A549 (cell line): ENCODE measurements at regions not wholly inside any gene's neighbourhood (a gene's known extent, or its start where the extent isn't known, plus 50 kb on each side); places are given as distances from the start of the nearest gene placed in this dataset.

Experiments used
- ATAC-seq, 2 experiments: fragments of 200-7000 bp in 1 of 2; fragments of >200 bp in 1 of 2; cut with Nextera tagmentation in 1 of 2; cut with Tn5 transposase in 1 of 2; 3 replicates each; pipeline versions ENCODE4 v1.8.0 to v1.9.1; 2018 to 2020; ENCODE audit warnings: mild to moderate bottlenecking in 1 of 2, moderate library complexity in 1 of 2
- CTCF ChIA-PET: fragments of 300-600 bp; sonication (Branson Sonifier 250); formaldehyde crosslinking; extraction: SDS; loops from one replicate; lab custom pipeline; 2021; ENCODE audit warnings: antibody characterized with exemption, inconsistent platforms; lab: Yijun Ruan, JAX
- POLR2A ChIA-PET: fragments of 350-600 bp; formaldehyde crosslinking; extraction: SDS; loops from one replicate; lab custom pipeline; 2021; ENCODE audit warnings: antibody characterized with exemption, inconsistent platforms; lab: Yijun Ruan, JAX
- DNase-seq, 2 experiments: peaks; one replicate each; pipeline versions ENCODE4 v3.0.0 to v3.0.0-alpha.2; 2011 to 2016; ENCODE audit warnings: low read depth in 1 of 2, low spot score in 1 of 2
- FAIRE-seq: peaks from 2 replicates; lab custom pipeline; 2011; peaks lifted over from hg19 to GRCh38; lab: Jason Lieb, UNC
- H3K27ac ChIP-seq, 2 experiments: fragments of >200 bp; sonication (Bioruptor Twin); formaldehyde crosslinking; 3 replicates each; pipeline ENCODE4 v1.5.1; 2016 to 2017
- H3K4me1 ChIP-seq: fragments of >200 bp; sonication (Bioruptor Twin); formaldehyde crosslinking; 3 replicates; pipeline ENCODE4 v1.6.1; 2016
- H3K4me2 ChIP-seq: fragments of >200 bp; sonication (Bioruptor Twin); formaldehyde crosslinking; 3 replicates; pipeline ENCODE4 v1.6.1; 2016
- H3K4me3 ChIP-seq: fragments of >200 bp; sonication (Bioruptor Twin); formaldehyde crosslinking; 3 replicates; pipeline ENCODE4 v1.5.1; 2016
- H3K9me3 ChIP-seq: fragments of >200 bp; sonication (Bioruptor Twin); formaldehyde crosslinking; 3 replicates; pipeline ENCODE4 v1.6.1; 2016
- BHLHE40 ChIP-seq: IDR thresholded peaks from 2 replicates; pipeline ENCODE4 v1.6.1; 2012; ENCODE audit warnings: low read depth, low read length, inconsistent platforms
- CBX8 ChIP-seq: fragments of 200-600 bp; sonication (generic); IDR thresholded peaks from 2 replicates; pipeline ENCODE4 v1.6.1; 2016
- CHD2 ChIP-seq: fragments of 150-350 bp; IDR thresholded peaks from 2 replicates; pipeline ENCODE4 v1.6.1; 2014; ENCODE audit warnings: low read length; ENCODE audit not compliant: partially characterized antibody
- CHD4 ChIP-seq: fragments of 200-600 bp; sonication (generic); IDR thresholded peaks from 2 replicates; pipeline ENCODE4 v1.6.1; 2016; ENCODE audit warnings: antibody characterized with exemption, mild to moderate bottlenecking, borderline replicate concordance
- CTCF ChIP-seq: fragments of >200 bp; sonication (Bioruptor Twin); formaldehyde crosslinking; IDR thresholded peaks from 3 replicates; pipeline ENCODE4 v1.5.1; 2016
- EHF ChIP-seq: fragments of 250-450 bp; sonication (Bioruptor Pico); IDR thresholded peaks from 2 replicates; pipeline ENCODE4 v1.5.0; 2020; ENCODE audit warnings: mild to moderate bottlenecking
- EHMT2 ChIP-seq: fragments of 200-600 bp; sonication (generic); IDR thresholded peaks from 2 replicates; pipeline ENCODE4 v1.6.1; 2016; ENCODE audit warnings: antibody characterized with exemption, low read depth, mild to moderate bottlenecking, moderate library complexity
- EP300 ChIP-seq, 2 experiments: fragments of >200 bp; sonication (Bioruptor Twin); formaldehyde crosslinking; IDR thresholded peaks; 2 replicates in 1 of 2; 3 replicates in 1 of 2; pipeline ENCODE4 v1.6.1; 2016 to 2017
- FOSB ChIP-seq: fragments of 250-450 bp; sonication (Bioruptor Pico); IDR thresholded peaks from 2 replicates; pipeline ENCODE4 v1.5.0; 2020; ENCODE audit warnings: mild to moderate bottlenecking, moderate library complexity
- GATA3 ChIP-seq: IDR thresholded peaks from 2 replicates; pipeline ENCODE4 v1.6.1; 2012; ENCODE audit warnings: borderline replicate concordance
- HDAC2 ChIP-seq: fragments of 200-600 bp; sonication (generic); IDR thresholded peaks from 2 replicates; pipeline ENCODE4 v1.6.1; 2016
- HES2 ChIP-seq: fragments of >200 bp; sonication (Bioruptor Twin); formaldehyde crosslinking; IDR thresholded peaks from 2 replicates; pipeline ENCODE4 v1.6.1; 2016
- HEYL ChIP-seq: fragments of 250-450 bp; sonication (Bioruptor Pico); IDR thresholded peaks from 2 replicates; pipeline ENCODE4 v1.8.0; 2021; ENCODE audit warnings: mild to moderate bottlenecking, moderate library complexity
- HOXB5 ChIP-seq: fragments of 250-450 bp; sonication (Bioruptor Pico); IDR thresholded peaks from 2 replicates; pipeline ENCODE4 v1.5.0; 2020; ENCODE audit warnings: mild to moderate bottlenecking, moderate library complexity
- JUN ChIP-seq, 2 experiments: fragments of >200 bp; sonication (Bioruptor Twin); formaldehyde crosslinking; IDR thresholded peaks; 2 replicates in 1 of 2; 3 replicates in 1 of 2; pipeline ENCODE4 v1.6.1; 2016 to 2017
- KDM5A ChIP-seq: fragments of 200-600 bp; sonication (generic); IDR thresholded peaks from 2 replicates; pipeline ENCODE4 v1.6.1; 2016; ENCODE audit warnings: antibody characterized with exemption, mild to moderate bottlenecking
- MAX ChIP-seq: IDR thresholded peaks from 2 replicates; pipeline ENCODE4 v1.6.1; 2012
- MYC ChIP-seq: IDR thresholded peaks from 2 replicates; pipeline ENCODE4 v1.6.1; 2012; ENCODE audit warnings: mild to moderate bottlenecking, inconsistent platforms, low read length, improper control_type of control experiment, borderline replicate concordance
- NFE2L2 ChIP-seq: fragments of 150-350 bp; conservative IDR thresholded peaks from 2 replicates; pipeline ENCODE4 v1.6.1; 2014; ENCODE audit warnings: low read length
- NPAS2 ChIP-seq: fragments of 250-450 bp; sonication (Bioruptor Pico); IDR thresholded peaks from 2 replicates; pipeline ENCODE4 v1.8.0; 2022; ENCODE audit warnings: mild to moderate bottlenecking, moderate library complexity, borderline replicate concordance
- NR3C1 ChIP-seq: fragments of >200 bp; sonication (Bioruptor Twin); formaldehyde crosslinking; IDR thresholded peaks from 3 replicates; pipeline ENCODE4 v1.6.1; 2017
- PHF8 ChIP-seq: fragments of 200-600 bp; sonication (generic); IDR thresholded peaks from 2 replicates; pipeline ENCODE4 v1.6.1; 2016; ENCODE audit warnings: low read depth, mild to moderate bottlenecking, antibody characterized with exemption, moderate library complexity, borderline replicate concordance
- POLR2AphosphoS2 ChIP-seq: conservative IDR thresholded peaks from 2 replicates; pipeline ENCODE4 v1.6.1; 2012; ENCODE audit warnings: low read length, improper control_type of control experiment, inconsistent platforms
- RCOR1 ChIP-seq: fragments of 150-350 bp; IDR thresholded peaks from 2 replicates; pipeline ENCODE4 v1.6.1; 2014; ENCODE audit warnings: antibody characterized with exemption, low read length, low read depth
- SREBF2 ChIP-seq: fragments of 450-650 bp; IDR thresholded peaks from 2 replicates; pipeline ENCODE4 v1.6.1; 2014; ENCODE audit warnings: mild to moderate bottlenecking, moderate library complexity
- TP53 ChIP-seq: fragments of 250-450 bp; sonication (Bioruptor Pico); IDR thresholded peaks from 2 replicates; pipeline ENCODE4 v1.5.0; 2021; ENCODE audit warnings: mild to moderate bottlenecking, moderate library complexity
- ZFP36 ChIP-seq: fragments of 450-650 bp; IDR thresholded peaks from 2 replicates; pipeline ENCODE4 v1.6.1; 2014; ENCODE audit warnings: borderline replicate concordance; ENCODE audit not compliant: partially characterized antibody
- WGBS: methylation state at CpG from one replicate; pipeline ENCODE4 v1.1.6; 2017; ENCODE audit errors: missing lambda C conversion rate; 5-methylcytosine and 5-hydroxymethylcytosine counted together
- TF ChIP-seq, protein P1 (sequence below): fragments of 200-600 bp; sonication (generic); IDR thresholded peaks from 2 replicates; pipeline ENCODE4 v1.6.1; 2016; ENCODE audit warnings: antibody characterized with exemption, mild to moderate bottlenecking, moderate library complexity
- TF ChIP-seq, protein P2 (sequence below): IDR thresholded peaks from 2 replicates; pipeline ENCODE4 v1.6.1; 2012; ENCODE audit warnings: low read depth, borderline replicate concordance
- TF ChIP-seq, protein P3 (sequence below): fragments of 250-450 bp; sonication (Bioruptor Pico); IDR thresholded peaks from 2 replicates; pipeline ENCODE4 v1.5.0; 2020; ENCODE audit warnings: low read depth, mild to moderate bottlenecking, moderate library complexity

DNA sequence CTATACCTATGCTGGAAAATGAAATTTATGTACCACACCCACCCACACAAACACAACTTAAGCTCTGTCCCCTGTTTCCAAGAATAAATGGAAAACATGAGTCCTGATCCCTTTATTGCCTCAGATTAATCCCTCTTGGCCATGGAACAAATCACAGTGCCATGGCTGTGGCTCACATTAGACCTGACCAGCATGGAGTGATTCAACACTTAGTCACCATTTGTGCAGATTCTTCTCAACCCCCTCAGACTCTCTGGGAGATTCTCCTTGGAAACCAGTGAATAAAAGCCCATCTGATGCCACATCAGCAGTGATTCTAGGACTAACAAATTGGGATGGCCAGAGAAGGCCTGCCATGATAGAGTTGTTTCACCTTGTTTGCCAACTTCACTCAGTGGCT is 204.4 kb upstream of the TMEM72 start:
- TF ChIP-seq NFE2L2 = no peak
- TF ChIP-seq HOXB5 (CRISPR knock-in tag) = no peak
- no peak for TF ChIP-seq MAX
- TF ChIP-seq KDM5A = no peak
- no peak for TF ChIP-seq POLR2AphosphoS2
- no peak for TF ChIP-seq CBX8
- TF ChIP-seq, protein P1, sequence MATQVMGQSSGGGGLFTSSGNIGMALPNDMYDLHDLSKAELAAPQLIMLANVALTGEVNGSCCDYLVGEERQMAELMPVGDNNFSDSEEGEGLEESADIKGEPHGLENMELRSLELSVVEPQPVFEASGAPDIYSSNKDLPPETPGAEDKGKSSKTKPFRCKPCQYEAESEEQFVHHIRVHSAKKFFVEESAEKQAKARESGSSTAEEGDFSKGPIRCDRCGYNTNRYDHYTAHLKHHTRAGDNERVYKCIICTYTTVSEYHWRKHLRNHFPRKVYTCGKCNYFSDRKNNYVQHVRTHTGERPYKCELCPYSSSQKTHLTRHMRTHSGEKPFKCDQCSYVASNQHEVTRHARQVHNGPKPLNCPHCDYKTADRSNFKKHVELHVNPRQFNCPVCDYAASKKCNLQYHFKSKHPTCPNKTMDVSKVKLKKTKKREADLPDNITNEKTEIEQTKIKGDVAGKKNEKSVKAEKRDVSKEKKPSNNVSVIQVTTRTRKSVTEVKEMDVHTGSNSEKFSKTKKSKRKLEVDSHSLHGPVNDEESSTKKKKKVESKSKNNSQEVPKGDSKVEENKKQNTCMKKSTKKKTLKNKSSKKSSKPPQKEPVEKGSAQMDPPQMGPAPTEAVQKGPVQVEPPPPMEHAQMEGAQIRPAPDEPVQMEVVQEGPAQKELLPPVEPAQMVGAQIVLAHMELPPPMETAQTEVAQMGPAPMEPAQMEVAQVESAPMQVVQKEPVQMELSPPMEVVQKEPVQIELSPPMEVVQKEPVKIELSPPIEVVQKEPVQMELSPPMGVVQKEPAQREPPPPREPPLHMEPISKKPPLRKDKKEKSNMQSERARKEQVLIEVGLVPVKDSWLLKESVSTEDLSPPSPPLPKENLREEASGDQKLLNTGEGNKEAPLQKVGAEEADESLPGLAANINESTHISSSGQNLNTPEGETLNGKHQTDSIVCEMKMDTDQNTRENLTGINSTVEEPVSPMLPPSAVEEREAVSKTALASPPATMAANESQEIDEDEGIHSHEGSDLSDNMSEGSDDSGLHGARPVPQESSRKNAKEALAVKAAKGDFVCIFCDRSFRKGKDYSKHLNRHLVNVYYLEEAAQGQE = no peak
- no peak for TF ChIP-seq RCOR1
- TF ChIP-seq, protein P2, sequence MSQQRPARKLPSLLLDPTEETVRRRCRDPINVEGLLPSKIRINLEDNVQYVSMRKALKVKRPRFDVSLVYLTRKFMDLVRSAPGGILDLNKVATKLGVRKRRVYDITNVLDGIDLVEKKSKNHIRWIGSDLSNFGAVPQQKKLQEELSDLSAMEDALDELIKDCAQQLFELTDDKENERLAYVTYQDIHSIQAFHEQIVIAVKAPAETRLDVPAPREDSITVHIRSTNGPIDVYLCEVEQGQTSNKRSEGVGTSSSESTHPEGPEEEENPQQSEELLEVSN = no peak
- TF ChIP-seq HDAC2 = no peak
- no peak for TF ChIP-seq NPAS2 (CRISPR knock-in tag)
- TF ChIP-seq CHD4 = no peak
- no peak for TF ChIP-seq HEYL (CRISPR knock-in tag)
- no peak for TF ChIP-seq CHD2
- TF ChIP-seq PHF8 = no peak
- TF ChIP-seq NR3C1 = no peak
- TF ChIP-seq JUN (IDR thresholded peaks at IDR 0.05) = no peak
- TF ChIP-seq SREBF2 = no peak
- TF ChIP-seq TP53 = no peak
- TF ChIP-seq GATA3 = no peak
- no peak overlapping the region for H3K4me3 ChIP-seq
- no peak overlapping the region for H3K27ac ChIP-seq
- DNase-seq (no peak), FAIRE-seq (no peak), ATAC-seq (no peak)
- no peaks in the 10 kb centered on the region for H3K9me3 ChIP-seq
- ChIA-PET CTCF (interaction anchor here (0.9 kb wide), 1 partner anchor 9 kb away, joined by 3 read pairs; no protein-coding TSS in a partner anchor), POLR2A (no interaction called here)
- no peak overlapping the region for H3K4me2 ChIP-seq
- no peaks in the 10 kb centered on the region for H3K4me1 ChIP-seq

DNA sequence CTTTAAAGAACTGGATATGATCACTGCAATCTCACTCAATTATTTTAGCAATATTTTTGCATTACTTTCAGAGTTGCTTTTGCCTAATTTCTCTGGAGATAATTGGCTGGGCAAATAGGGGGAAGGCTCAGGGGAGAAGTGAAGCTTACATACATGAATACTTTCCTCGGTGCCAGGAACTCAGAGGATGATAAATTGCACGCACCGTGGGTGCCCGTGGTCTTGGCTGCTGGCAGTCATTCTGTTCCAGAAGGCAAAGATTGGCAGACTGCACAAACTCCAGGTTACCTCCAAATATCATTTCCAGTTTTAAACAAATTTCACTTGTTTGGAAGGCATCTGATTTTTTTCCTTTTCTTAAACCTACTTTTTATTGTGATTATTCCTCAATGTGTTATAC is 197.8 kb upstream of the TMEM72 start:
- no peaks in the 10 kb centered on the region for H3K4me1 ChIP-seq
- CTCF ChIA-PET = no interaction called here
- no peak overlapping the region for H3K4me2 ChIP-seq
- ATAC-seq = no peak
- DNase-seq = no peak
- H3K27ac ChIP-seq = no peak overlapping the region
- no peak overlapping the region for H3K4me3 ChIP-seq
- 1% methylated on average over 4 of the region's 4 CpGs for WGBS
- no peaks in the 10 kb centered on the region for H3K9me3 ChIP-seq
- no peak for FAIRE-seq
- POLR2A ChIA-PET = no interaction called here
- no peak for TF ChIP-seq FOSB (CRISPR knock-in tag)
- TF ChIP-seq HEYL (CRISPR knock-in tag) = no peak
- no peak for TF ChIP-seq BHLHE40
- TF ChIP-seq HES2 = no peak
- TF ChIP-seq, protein P3, sequence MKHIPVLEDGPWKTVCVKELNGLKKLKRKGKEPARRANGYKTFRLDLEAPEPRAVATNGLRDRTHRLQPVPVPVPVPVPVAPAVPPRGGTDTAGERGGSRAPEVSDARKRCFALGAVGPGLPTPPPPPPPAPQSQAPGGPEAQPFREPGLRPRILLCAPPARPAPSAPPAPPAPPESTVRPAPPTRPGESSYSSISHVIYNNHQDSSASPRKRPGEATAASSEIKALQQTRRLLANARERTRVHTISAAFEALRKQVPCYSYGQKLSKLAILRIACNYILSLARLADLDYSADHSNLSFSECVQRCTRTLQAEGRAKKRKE (CRISPR knock-in tag) = no peak
- TF ChIP-seq, protein P2 = no peak
- no peak for TF ChIP-seq GATA3
- no peak for TF ChIP-seq MYC
- TF ChIP-seq NR3C1 = no peak
- TF ChIP-seq MAX = no peak
- no peak for TF ChIP-seq EP300 (IDR thresholded peaks at IDR 0.05)
- no peak for TF ChIP-seq ZFP36
- no peak for TF ChIP-seq EHF (CRISPR knock-in tag)
- TF ChIP-seq TP53 = no peak
- no peak for TF ChIP-seq KDM5A
- TF ChIP-seq EHMT2 = no peak
- TF ChIP-seq CTCF = no peak
